ENCODE measurements at regions not wholly inside any gene's neighbourhood (a gene's known extent, or its start where the extent isn't known, plus 50 kb on each side); places are given as distances from the start of the nearest gene placed in this dataset.
"Not testable (repeated sequence)": the region's sequence is repeated elsewhere in the genome, so short reads cannot be mapped to it uniquely, and the experiment has no call there.

DNA sequence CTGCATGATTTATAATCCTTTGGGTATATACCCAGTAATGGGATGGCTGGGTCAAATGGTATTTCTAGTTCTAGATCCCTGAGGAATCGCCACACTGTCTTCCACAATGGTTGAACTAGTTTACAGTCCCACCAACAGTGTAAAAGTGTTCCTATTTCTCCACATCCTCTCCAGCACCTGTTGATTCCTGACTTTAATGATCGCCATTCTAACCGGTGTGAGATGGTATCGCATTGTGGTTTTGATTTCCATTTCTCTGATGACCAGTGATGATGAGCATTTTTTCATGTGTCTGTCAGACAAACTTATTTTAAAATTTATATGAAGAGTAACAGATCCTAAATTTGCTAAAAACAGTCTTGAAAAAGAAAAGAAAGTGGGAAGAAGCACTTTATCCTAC lies 197.7 kb downstream of the FGFR2 start:
- DNase-seq, result not testable (repeated sequence)

- no peak for DNase-seq
Observed at GRCh38 chr10:121403527-121403926, 194.7 kb downstream of the FGFR2 start.

DNA sequence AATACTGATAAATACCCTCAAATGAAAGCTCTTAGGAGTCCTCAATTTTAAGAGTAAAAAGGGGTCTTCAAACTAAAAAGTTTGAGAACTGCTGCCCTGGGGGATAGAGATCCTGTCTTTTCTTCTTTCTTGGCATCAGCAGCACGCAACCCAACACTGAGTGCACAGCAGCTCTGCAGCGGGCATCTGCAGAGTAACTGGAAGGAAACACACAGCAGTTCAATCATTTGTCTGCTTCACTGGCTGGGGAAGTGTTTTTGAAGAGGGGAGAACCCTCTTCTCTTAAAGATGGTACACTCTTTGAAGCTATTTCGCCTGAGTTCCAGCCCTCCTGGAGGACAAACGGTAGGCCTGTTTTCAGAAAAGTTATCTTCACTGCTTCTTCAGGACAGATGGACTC lies 193.6 kb downstream of the FGFR2 start:
- DNase-seq, result no peak

DNA sequence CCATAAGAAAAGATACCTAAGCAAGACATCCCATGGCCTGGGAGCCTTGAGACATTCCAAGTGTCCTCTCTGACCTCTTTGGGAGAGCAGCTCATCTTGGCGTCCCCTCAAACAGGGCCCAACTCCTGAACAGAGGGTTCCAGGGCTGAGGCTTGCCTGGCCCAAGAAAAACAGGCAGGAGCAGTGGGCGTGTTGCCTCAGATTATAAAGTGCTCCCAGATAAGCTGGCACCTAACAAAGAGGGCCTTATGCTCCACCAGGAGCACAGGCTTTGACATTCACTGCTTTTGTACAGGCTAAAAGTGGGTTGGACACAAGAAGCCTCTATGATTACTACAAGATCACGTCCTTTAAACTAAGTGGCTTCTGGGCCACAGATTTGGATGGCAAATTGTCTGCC lies 193.1 kb downstream of the FGFR2 start:
- no peak for DNase-seq

- DNase-seq, result no peak
Observed at GRCh38 chr10:121405549-121405948, 192.7 kb downstream of the FGFR2 start.

DNA sequence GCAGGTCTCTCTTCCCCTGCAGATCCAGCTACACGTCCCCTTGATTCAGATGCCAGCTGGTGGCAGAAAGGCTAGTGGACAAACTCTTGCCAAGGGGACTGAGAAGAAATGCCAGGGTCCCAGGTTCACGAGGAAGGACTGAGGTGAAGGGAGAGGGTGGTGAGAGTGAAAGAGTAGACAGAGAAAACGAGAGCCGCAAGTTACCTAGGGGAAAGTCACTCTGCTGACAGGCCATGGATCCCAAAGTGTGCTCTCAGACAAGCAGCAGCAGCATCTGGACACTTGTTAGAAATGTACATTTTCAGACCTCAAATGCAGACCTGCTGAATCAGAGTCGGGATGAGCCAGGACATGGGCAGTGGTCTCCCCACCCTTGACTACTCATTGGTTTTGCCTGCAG lies 192.3 kb downstream of the FGFR2 start:
- no peak for DNase-seq

GRCh38 chr10:121406823-121407545 lies 191.3 kb downstream of the FGFR2 start:
- DNase-seq, result no peak

GRCh38 chr10:121409466-121410104 lies 188.7 kb downstream of the FGFR2 start:
- no peak for DNase-seq

DNA sequence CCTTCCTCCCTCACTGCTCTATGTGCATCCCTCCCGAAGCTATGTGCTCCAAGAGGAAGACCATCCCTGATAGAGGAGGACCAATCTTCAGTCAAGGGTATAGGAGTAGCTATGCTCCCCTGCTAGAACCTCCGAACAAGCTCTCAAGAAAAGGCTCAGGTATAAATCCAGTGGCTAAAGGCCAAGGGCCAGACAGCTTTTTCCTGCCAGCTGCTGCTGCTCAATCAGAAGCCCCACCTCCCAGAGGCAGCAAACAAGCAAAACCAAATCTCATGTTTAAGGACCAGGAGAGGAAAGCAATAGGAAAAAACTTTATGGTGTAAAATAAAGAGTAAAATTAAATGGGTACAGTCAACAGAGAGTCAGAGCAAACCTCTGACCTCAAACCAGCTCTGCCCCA lies 187.2 kb downstream of the FGFR2 start:
- DNase-seq, result no peak

GRCh38 chr10:121413951-121414350 lies 184.3 kb downstream of the FGFR2 start:
- no peak for DNase-seq

GRCh38 chr10:121414366-121415062 lies 183.7 kb downstream of the FGFR2 start:
- no peak for DNase-seq

DNA sequence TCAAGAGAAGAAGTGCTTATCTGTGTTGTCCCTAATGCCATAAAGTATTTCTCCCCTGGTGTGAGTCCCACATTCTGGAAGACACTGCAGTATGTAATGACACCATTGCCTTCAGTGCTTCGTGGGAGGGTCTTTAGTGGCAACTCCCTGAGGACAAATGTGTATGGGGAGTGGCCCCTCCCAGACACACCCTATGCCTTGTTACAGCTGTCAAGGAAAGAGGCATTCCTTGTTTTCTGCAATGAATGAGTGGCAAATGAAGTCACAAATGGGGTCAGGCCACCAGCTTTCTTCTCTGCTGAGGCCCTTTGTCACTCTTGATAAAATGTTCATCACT lies 183.2 kb downstream of the FGFR2 start:
- DNase-seq, result no peak

GRCh38 chr10:121416071-121416470 lies 182.2 kb downstream of the FGFR2 start:
- no peak for DNase-seq

- no peak for DNase-seq
Observed at GRCh38 chr10:121417298-121417697, 180.9 kb downstream of the FGFR2 start.

DNA sequence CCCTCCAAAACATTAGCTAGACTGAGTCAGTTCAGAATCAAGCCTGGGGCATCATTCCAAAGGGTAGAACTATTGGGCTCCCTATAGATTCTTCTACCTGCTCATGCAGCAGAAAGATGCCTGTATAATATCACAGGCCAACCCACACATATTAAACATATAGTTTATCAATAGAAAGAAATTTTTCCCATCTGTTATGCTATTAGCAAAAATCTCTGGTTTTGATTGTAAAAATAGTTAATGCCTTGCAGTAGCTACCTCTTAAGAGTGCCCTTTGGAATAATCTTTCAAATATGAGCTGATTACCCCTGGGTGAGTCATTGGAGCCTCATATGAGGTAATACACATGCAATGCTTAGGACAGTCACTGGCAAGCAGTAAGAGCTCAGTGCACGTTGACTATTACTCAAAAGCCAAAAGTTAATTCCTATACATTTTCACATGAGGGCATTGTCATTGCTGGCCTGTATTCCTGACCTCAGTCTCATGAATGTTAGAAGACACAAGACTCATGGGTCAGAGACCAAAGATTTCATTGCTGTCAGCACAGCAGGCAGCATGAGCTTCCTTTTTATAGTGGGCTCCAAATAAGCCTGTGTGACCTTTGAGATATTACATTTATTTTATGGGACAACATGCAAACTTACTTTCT lies 180.0 kb downstream of the FGFR2 start:
- DNase-seq, result no peak

GRCh38 chr10:121420006-121420405 lies 178.2 kb downstream of the FGFR2 start:
- DNase-seq, result no peak

- no peak for DNase-seq
Observed at GRCh38 chr10:121422096-121422495, 176.1 kb downstream of the FGFR2 start.

GRCh38 chr10:121425623-121426022 lies 172.6 kb downstream of the FGFR2 start:
- DNase-seq, result no peak

GRCh38 chr10:121426307-121426706 lies 171.9 kb downstream of the FGFR2 start:
- no peak for DNase-seq

Data from stimulated activated CD4-positive, alpha-beta T cell treated with anti-CD3 and anti-CD28 coated beads, Interleukin-4, amount 100 ng/mL, for 4 hours (primary cell).